Thoracic aorta (tissue), 2 donors: ENCODE measurements at regions not wholly inside any gene's neighbourhood (a gene's known extent, or its start where the extent isn't known, plus 50 kb on each side); places are given as distances from the start of the nearest gene placed in this dataset.
"Not testable (repeated sequence)": the region's sequence is repeated elsewhere in the genome, so short reads cannot be mapped to it uniquely, and the experiment has no call there.

ENCODE experiments used
- ATAC-seq: fragments of 150-250 bp; one replicate; pipeline ENCODE4 v1.8.0; 2017; ENCODE audit warnings: low read depth; ENCODE audit not compliant: insufficient number of reproducible peaks, low FRiP score
- DNase-seq: peaks from one replicate; pipeline ENCODE4 v3.0.0-alpha.2; 2020; ENCODE audit warnings: low spot score
- H3K27ac ChIP-seq, 2 donors: fragments of 200-600 bp; sonication (generic); 1 replicate in 1 of 2; 2 replicates in 1 of 2; pipeline ENCODE4 v1.5.1; 2016; ENCODE audit warnings: mild to moderate bottlenecking in 2 of 2, moderate library complexity in 2 of 2
- H3K27me3 ChIP-seq: fragments of 200-600 bp; sonication (generic); replicated peaks from 2 replicates; pipeline ENCODE4 v1.6.0; 2016; ENCODE audit warnings: mild to moderate bottlenecking; ENCODE audit not compliant: insufficient read depth
- H3K36me3 ChIP-seq: fragments of 200-600 bp; sonication (generic); one replicate; pipeline ENCODE4 v1.5.1; 2016
- H3K4me1 ChIP-seq, 2 donors: fragments of 200-600 bp; sonication (generic); 1 replicate in 1 of 2; 2 replicates in 1 of 2; pipeline versions ENCODE4 v1.5.1 to v1.6.0; 2016; ENCODE audit warnings: low read depth in 2 of 2, mild to moderate bottlenecking in 1 of 2; ENCODE audit not compliant: control insufficient read depth in 1 of 2
- H3K4me3 ChIP-seq: fragments of 200-600 bp; sonication (generic); 2 replicates; pipeline ENCODE4 v1.5.1; 2016; ENCODE audit warnings: mild to moderate bottlenecking
- H3K9me3 ChIP-seq: fragments of 200-600 bp; sonication (generic); 2 replicates; pipeline ENCODE4 v1.5.1; 2016
- TF ChIP-seq, protein P1 (sequence below): fragments of 200-600 bp; sonication (generic); IDR thresholded peaks from one replicate; pipeline ENCODE4 v1.5.1; 2019; ENCODE audit warnings: antibody characterized with exemption

GRCh38 chr1:56248138-56248537 lies 331.2 kb downstream of the PLPP3 start:
- H3K4me3 ChIP-seq: no peak overlapping the region
- ATAC-seq (no peak), DNase-seq (no peak)
- H3K4me1 ChIP-seq: no peaks in the 10 kb centered on the region
- no peaks in the 10 kb centered on the region for H3K27me3 ChIP-seq
- TF ChIP-seq, protein P1, sequence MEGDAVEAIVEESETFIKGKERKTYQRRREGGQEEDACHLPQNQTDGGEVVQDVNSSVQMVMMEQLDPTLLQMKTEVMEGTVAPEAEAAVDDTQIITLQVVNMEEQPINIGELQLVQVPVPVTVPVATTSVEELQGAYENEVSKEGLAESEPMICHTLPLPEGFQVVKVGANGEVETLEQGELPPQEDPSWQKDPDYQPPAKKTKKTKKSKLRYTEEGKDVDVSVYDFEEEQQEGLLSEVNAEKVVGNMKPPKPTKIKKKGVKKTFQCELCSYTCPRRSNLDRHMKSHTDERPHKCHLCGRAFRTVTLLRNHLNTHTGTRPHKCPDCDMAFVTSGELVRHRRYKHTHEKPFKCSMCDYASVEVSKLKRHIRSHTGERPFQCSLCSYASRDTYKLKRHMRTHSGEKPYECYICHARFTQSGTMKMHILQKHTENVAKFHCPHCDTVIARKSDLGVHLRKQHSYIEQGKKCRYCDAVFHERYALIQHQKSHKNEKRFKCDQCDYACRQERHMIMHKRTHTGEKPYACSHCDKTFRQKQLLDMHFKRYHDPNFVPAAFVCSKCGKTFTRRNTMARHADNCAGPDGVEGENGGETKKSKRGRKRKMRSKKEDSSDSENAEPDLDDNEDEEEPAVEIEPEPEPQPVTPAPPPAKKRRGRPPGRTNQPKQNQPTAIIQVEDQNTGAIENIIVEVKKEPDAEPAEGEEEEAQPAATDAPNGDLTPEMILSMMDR: no peak
- H3K9me3 ChIP-seq: no peaks in the 10 kb centered on the region
- no peaks in the 10 kb centered on the region for H3K36me3 ChIP-seq
- H3K27ac ChIP-seq: no peak overlapping the region

DNA sequence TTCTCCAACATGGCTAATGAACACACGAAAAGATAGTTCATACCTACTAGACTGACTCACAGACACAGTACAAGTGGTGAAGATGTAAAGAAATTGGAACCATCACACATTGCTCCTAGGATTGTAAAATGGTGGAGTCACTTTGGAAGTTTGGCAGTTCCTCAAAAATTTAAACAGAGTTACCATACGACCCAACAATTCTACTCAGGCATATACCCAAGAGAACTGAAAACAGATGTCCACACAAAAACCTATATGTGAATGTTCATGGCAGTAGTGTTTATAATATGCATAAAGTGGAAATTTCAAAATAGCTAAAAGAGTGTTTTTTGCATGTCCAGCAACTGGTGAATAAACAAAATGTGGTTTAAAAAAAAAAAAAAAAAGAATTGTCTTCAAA lies 332.6 kb downstream of the PLPP3 start:
- not testable (repeated sequence) for DNase-seq, H3K9me3 ChIP-seq, ATAC-seq, H3K4me1 ChIP-seq, H3K27me3 ChIP-seq, H3K4me3 ChIP-seq, H3K36me3 ChIP-seq, H3K27ac ChIP-seq

GRCh38 chr1:56240400-56240799 lies 339.0 kb downstream of the PLPP3 start:
- H3K27me3 ChIP-seq: no peaks in the 10 kb centered on the region
- no peaks in the 10 kb centered on the region for H3K36me3 ChIP-seq
- no peaks in the 10 kb centered on the region for H3K9me3 ChIP-seq
- TF ChIP-seq, protein P1: no peak
- no peak for DNase-seq
- ATAC-seq: no peak
- H3K4me1 ChIP-seq: no peaks in the 10 kb centered on the region
- H3K27ac ChIP-seq: no peak overlapping the region
- H3K4me3 ChIP-seq: no peak overlapping the region

- no peaks in the 10 kb centered on the region for H3K9me3 ChIP-seq
- H3K4me3 ChIP-seq: no peak overlapping the region
- DNase-seq (no peak), ATAC-seq (no peak)
- no peaks in the 10 kb centered on the region for H3K4me1 ChIP-seq
- H3K36me3 ChIP-seq: no peaks in the 10 kb centered on the region
- H3K27me3 ChIP-seq: no peaks in the 10 kb centered on the region
- TF ChIP-seq, protein P1: no peak
- no peak overlapping the region for H3K27ac ChIP-seq
Observed at GRCh38 chr1:56237491-56238064, 341.8 kb downstream of the PLPP3 start.

- Histone ChIP-seq H3K27me3 (no peaks in the 10 kb centered on the region), H3K4me3 (no peak overlapping the region), H3K36me3 (no peaks in the 10 kb centered on the region), H3K27ac (no peak overlapping the region), H3K4me1 (no peaks in the 10 kb centered on the region), H3K9me3 (no peaks in the 10 kb centered on the region)
- TF ChIP-seq, protein P1: no peak
- ATAC-seq (no peak), DNase-seq (no peak)
Observed at GRCh38 chr1:56236688-56237087, 342.7 kb downstream of the PLPP3 start.

DNA sequence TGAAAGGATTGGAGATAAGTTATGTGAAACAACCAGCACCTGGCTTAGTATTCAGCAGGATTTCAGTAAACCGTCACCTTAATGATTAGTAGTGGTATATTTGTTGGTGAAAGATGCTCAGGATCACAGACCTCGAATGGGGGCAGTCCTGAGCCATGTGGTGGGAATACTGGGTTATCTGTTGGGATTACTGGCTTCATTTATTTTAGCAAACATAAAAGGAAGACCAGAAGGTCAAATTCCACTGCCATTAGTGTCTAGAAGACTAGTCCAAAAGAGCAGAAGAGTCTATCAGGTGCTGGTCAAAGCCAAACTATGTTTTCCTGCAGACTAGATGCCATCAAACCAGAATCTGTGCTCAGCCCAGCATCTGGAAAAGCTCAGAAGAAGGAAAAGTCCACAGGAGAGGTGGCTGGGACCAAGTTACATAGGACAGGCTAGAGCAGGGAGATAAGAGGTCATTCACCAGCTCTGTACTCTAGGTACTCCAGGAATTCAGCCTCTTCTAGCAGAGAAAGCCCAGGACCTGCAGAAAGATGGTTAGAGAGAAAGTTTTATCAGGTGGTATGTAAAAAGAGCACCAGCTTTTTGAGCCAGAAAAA lies 343.4 kb downstream of the PLPP3 start:
- ATAC-seq: no peak
- no peak for DNase-seq
- H3K27ac ChIP-seq: no peak overlapping the region
- TF ChIP-seq, protein P1: no peak
- H3K9me3 ChIP-seq: no peaks in the 10 kb centered on the region
- H3K4me1 ChIP-seq: no peaks in the 10 kb centered on the region
- no peak overlapping the region for H3K4me3 ChIP-seq
- H3K36me3 ChIP-seq: no peaks in the 10 kb centered on the region
- no peaks in the 10 kb centered on the region for H3K27me3 ChIP-seq
